B cell (primary cell): ENCODE measurements at regions not wholly inside any gene's neighbourhood (a gene's known extent, or its start where the extent isn't known, plus 50 kb on each side); places are given as distances from the start of the nearest gene placed in this dataset.

Experiments used
- ATAC-seq: fragments of 200-7000 bp; cut with Tn5 transposase; one replicate; pipeline ENCODE4 v1.10.0; 2021; ENCODE audit warnings: low read depth, mild to moderate bottlenecking, moderate number of reproducible peaks, moderate library complexity
- CTCF ChIA-PET: fragments of 350-600 bp; sonication (Branson Sonifier 250); formaldehyde crosslinking; loops from one replicate; lab custom pipeline; 2021; ENCODE audit warnings: antibody characterized with exemption, inconsistent platforms; lab: Charles Lee
- POLR2A ChIA-PET: fragments of 350-600 bp; sonication (Branson Sonifier 250); formaldehyde crosslinking; loops from one replicate; lab custom pipeline; 2021; ENCODE audit warnings: antibody characterized with exemption; lab: Charles Lee
- DNase-seq: peaks from one replicate; pipeline ENCODE4 v3.0.0; 2013
- H2AFZ ChIP-seq: 2 replicates; pipeline ENCODE4 v1.6.1; 2012; ENCODE audit warnings: mild to moderate bottlenecking, low read depth, low read length; ENCODE audit not compliant: insufficient read depth, poor library complexity, severe bottlenecking
- H3K27ac ChIP-seq, 2 donors: 1 replicate in 1 of 2; 2 replicates in 1 of 2; pipeline ENCODE4 v1.5.1; 2012 to 2013; ENCODE audit warnings: low read length in 2 of 2, mild to moderate bottlenecking in 2 of 2, moderate library complexity in 1 of 2
- H3K27me3 ChIP-seq, 4 experiments: fragments of 200-600 bp in 1 of 4; sonication (generic) in 1 of 4; replicated peaks in 1 of 4; 1 replicate in 2 of 4; 2 replicates in 2 of 4; pipeline versions ENCODE4 v1.6.1 to v1.7.0; 2013 to 2016; ENCODE audit warnings: low read length in 3 of 4, mild to moderate bottlenecking in 2 of 4, mixed read lengths in 1 of 4, moderate library complexity in 1 of 4; ENCODE audit not compliant: insufficient read depth in 4 of 4, control insufficient read depth in 3 of 4; ENCODE audit errors: control extremely low read depth in 1 of 4
- H3K36me3 ChIP-seq, 2 experiments: replicated peaks in 1 of 2; 1 replicate in 1 of 2; 2 replicates in 1 of 2; pipeline versions ENCODE4 v1.6.1 to v1.7.1; 2013; ENCODE audit warnings: low read length in 1 of 2; ENCODE audit not compliant: insufficient read depth in 2 of 2, control insufficient read depth in 1 of 2; ENCODE audit errors: control extremely low read depth in 1 of 2, extremely low read depth in 1 of 2
- H3K4me1 ChIP-seq, 2 donors: fragments of 200-600 bp in 1 of 2; sonication (generic) in 1 of 2; 1 replicate in 1 of 2; 2 replicates in 1 of 2; pipeline versions ENCODE4 v1.5.1 to v1.6.1; 2013 to 2017; ENCODE audit warnings: low read length in 2 of 2; ENCODE audit not compliant: control insufficient read depth in 2 of 2, insufficient read depth in 2 of 2
- H3K4me2 ChIP-seq: replicated peaks from 2 replicates; pipeline ENCODE3; 2012; ENCODE audit warnings: mild to moderate bottlenecking, low read depth, low read length; ENCODE audit not compliant: poor library complexity, severe bottlenecking
- H3K4me3 ChIP-seq, 5 experiments: fragments of 200-600 bp in 1 of 5; sonication (generic) in 1 of 5; 1 replicate in 3 of 5; 2 replicates in 2 of 5; pipeline versions ENCODE4 v1.5.1 to v1.7.0; 2011 to 2016; ENCODE audit warnings: low read length in 4 of 5, mild to moderate bottlenecking in 4 of 5, low read depth in 2 of 5, control low read depth in 1 of 5, moderate library complexity in 1 of 5; ENCODE audit not compliant: insufficient read depth in 1 of 5; ENCODE audit errors: control extremely low read depth in 1 of 5, extremely low read depth in 1 of 5
- H3K79me2 ChIP-seq: fragments of 200-600 bp; sonication (generic); one replicate; pipeline ENCODE4 v1.6.0; 2016; ENCODE audit warnings: low read length; ENCODE audit not compliant: control insufficient read depth, insufficient read depth
- H3K9ac ChIP-seq: fragments of 200-600 bp; sonication (generic); 2 replicates; pipeline ENCODE4 v1.6.1; 2017; ENCODE audit warnings: mild to moderate bottlenecking, low read length, moderate library complexity
- H3K9me3 ChIP-seq, 3 donors: one replicate each; pipeline versions ENCODE4 v1.6.1 to v1.7.1; 2013; ENCODE audit warnings: low read length in 2 of 3; ENCODE audit not compliant: control insufficient read depth in 2 of 3, insufficient read depth in 1 of 3; ENCODE audit errors: control extremely low read depth in 1 of 3
- H4K20me1 ChIP-seq: 2 replicates; pipeline ENCODE4 v1.6.0; 2012; ENCODE audit warnings: mild to moderate bottlenecking, low read length; ENCODE audit not compliant: insufficient read depth, control insufficient read depth, poor library complexity, severe bottlenecking
- H3K27ac Mint-ChIP-seq: one replicate; pipeline ENCODE4 v1.8.0; 2021; ENCODE audit warnings: mixed read lengths
- H3K27me3 Mint-ChIP-seq: one replicate; pipeline ENCODE4 v1.8.0; 2021; ENCODE audit warnings: mixed read lengths
- H3K4me1 Mint-ChIP-seq: one replicate; pipeline ENCODE4 v1.8.0; 2021; ENCODE audit warnings: mixed read lengths
- H3K4me3 Mint-ChIP-seq: one replicate; pipeline ENCODE4 v1.8.0; 2021; ENCODE audit warnings: mixed read lengths
- H3K9me3 Mint-ChIP-seq: one replicate; pipeline ENCODE4 v1.8.0; 2022; ENCODE audit warnings: mixed read lengths; ENCODE audit not compliant: insufficient read depth
- CTCF ChIP-seq: fragments of 200-600 bp; IDR thresholded peaks from one replicate; pipeline ENCODE4 v1.8.0; 2022; ENCODE audit warnings: antibody characterized with exemption, mild to moderate bottlenecking
- EZH2 ChIP-seq: IDR thresholded peaks from 2 replicates; pipeline ENCODE4 v1.6.1; 2012; ENCODE audit warnings: borderline replicate concordance, low read depth, mild to moderate bottlenecking, moderate library complexity, low read length; ENCODE audit not compliant: insufficient read depth, poor library complexity, severe bottlenecking
- WGBS: methylation state at CpG from one replicate; pipeline ENCODE4 v1.1.5; 2013; ENCODE audit warnings: missing lambda C conversion rate; ENCODE audit not compliant: insufficient coverage; 5-methylcytosine and 5-hydroxymethylcytosine counted together
- intact Hi-C: fragments of 100-400 bp; cut with micrococcal nuclease; formaldehyde crosslinking; loops from one replicate; pipeline ENCODE4 v1.10.0; 2022

- POLR2A ChIA-PET, result no interaction called here
- Histone ChIP-seq H3K4me1 (no peaks in the 10 kb centered on the region), H4K20me1 (no peaks in the 10 kb centered on the region), H3K27me3 (no peaks in the 10 kb centered on the region), H2AFZ (no peak overlapping the region), H3K4me2 (no peak overlapping the region), H3K9me3 (peaks cover 0 to 2% (median 0%) of the 10 kb centered on the region in 3 donors), H3K27ac (no peak overlapping the region), H3K4me3 (no peak overlapping the region), H3K9ac (no peak overlapping the region), H3K36me3 (no peaks in the 10 kb centered on the region), H3K79me2 (no peaks in the 10 kb centered on the region)
- ATAC-seq (no peak), DNase-seq (no peak)
- no peak overlapping the region for H3K4me3 Mint-ChIP-seq
- H3K4me1 Mint-ChIP-seq, result no peaks in the 10 kb centered on the region
- intact Hi-C loops, result no loop called here
- H3K27me3 Mint-ChIP-seq, result no peaks in the 10 kb centered on the region
- 82% methylated on average over 8 of the region's 15 CpGs for WGBS
- peaks cover 4% of the 10 kb centered on the region for H3K9me3 Mint-ChIP-seq
- no peak overlapping the region for H3K27ac Mint-ChIP-seq
- CTCF ChIA-PET, result no interaction called here
- TF ChIP-seq CTCF, result no peak
- no peak for TF ChIP-seq EZH2
Measured at GRCh38 chr4:24121395-24122175, 231.7 kb upstream of the PPARGC1A start.

GRCh38 chr4:24117975-24118374 lies 228.1 kb upstream of the PPARGC1A start:
- DNase-seq (no peak), ATAC-seq (no peak)
- WGBS, result 83% methylated on average over 8 of the region's 8 CpGs
- H3K27me3 Mint-ChIP-seq, result no peaks in the 10 kb centered on the region
- no peak overlapping the region for H3K9ac ChIP-seq
- no peaks in the 10 kb centered on the region for H3K4me1 ChIP-seq
- H3K27ac ChIP-seq, result no peak overlapping the region
- H3K9me3 Mint-ChIP-seq, result peaks cover 8% of the 10 kb centered on the region
- H3K4me3 ChIP-seq, result no peak overlapping the region
- H3K36me3 ChIP-seq, result no peaks in the 10 kb centered on the region
- intact Hi-C loops, result no loop called here
- H3K4me3 Mint-ChIP-seq, result no peak overlapping the region
- H3K4me1 Mint-ChIP-seq, result no peaks in the 10 kb centered on the region
- H3K27me3 ChIP-seq, result no peaks in the 10 kb centered on the region
- no peaks in the 10 kb centered on the region for H3K79me2 ChIP-seq
- H3K4me2 ChIP-seq, result no peak overlapping the region
- no peak overlapping the region for H3K27ac Mint-ChIP-seq
- POLR2A ChIA-PET, result no interaction called here
- H2AFZ ChIP-seq, result no peak overlapping the region
- CTCF ChIA-PET, result no interaction called here
- H4K20me1 ChIP-seq, result no peaks in the 10 kb centered on the region
- H3K9me3 ChIP-seq, result peaks cover 0 to 5% (median 0%) of the 10 kb centered on the region in 3 donors
- TF ChIP-seq EZH2 (no peak), CTCF (no peak)
